ENCODE measurements at regions not wholly inside any gene's neighbourhood (a gene's known extent, or its start where the extent isn't known, plus 50 kb on each side); places are given as distances from the start of the nearest gene placed in this dataset.
A peak's percentile ranks its signal among the peaks of the same experiment; 100 is the strongest.

GRCh38 chr1:87685311-87686135, 356.8 kb downstream of the LMO4 start:
- no peak for DNase-seq

- DNase-seq: no peak
These were observed 357.4 kb downstream of the LMO4 start for GRCh38 chr1:87686136-87686495.

GRCh38 chr1:87686671-87687070, 358.0 kb downstream of the LMO4 start:
- no peak for DNase-seq

- no peak for DNase-seq
These were observed 359.5 kb downstream of the LMO4 start for GRCh38 chr1:87688136-87688535.

- no peak for DNase-seq
These were observed 360.8 kb downstream of the LMO4 start for GRCh38 chr1:87689487-87689886.

- DNase-seq: no peak
These were observed 367.8 kb downstream of the LMO4 start for GRCh38 chr1:87696483-87696882.

GRCh38 chr1:87702455-87702854, 373.8 kb downstream of the LMO4 start:
- no peak for DNase-seq

- DNase-seq: no peak
These were observed 376.6 kb downstream of the LMO4 start for GRCh38 chr1:87705233-87705632.

GRCh38 chr1:87706203-87706602, 377.5 kb downstream of the LMO4 start:
- DNase-seq: no peak

GRCh38 chr1:87706779-87707228, 378.1 kb downstream of the LMO4 start:
- no peak for DNase-seq

- no peak for DNase-seq
These were observed 378.7 kb downstream of the LMO4 start for GRCh38 chr1:87707411-87707810.

- no peak for DNase-seq
These were observed 383.8 kb downstream of the LMO4 start for GRCh38 chr1:87712261-87713010.

- DNase-seq: no peak
These were observed 385.6 kb downstream of the LMO4 start for GRCh38 chr1:87714278-87714677.

- no peak for DNase-seq
These were observed 386.4 kb downstream of the LMO4 start for GRCh38 chr1:87715052-87715451.

GRCh38 chr1:87715471-87715870, 386.8 kb downstream of the LMO4 start:
- DNase-seq: no peak

GRCh38 chr1:87717157-87717670, 388.5 kb downstream of the LMO4 start:
- no peak for DNase-seq

- peak; percentile 8 for DNase-seq
These were observed 389.7 kb downstream of the LMO4 start for GRCh38 chr1:87718241-87718950.

- DNase-seq: peak; percentile 8
These were observed 391.0 kb downstream of the LMO4 start for GRCh38 chr1:87719658-87720057.

GRCh38 chr1:87720561-87720960, 391.9 kb downstream of the LMO4 start:
- no peak for DNase-seq

- DNase-seq: no peak
These were observed 394.5 kb downstream of the LMO4 start for GRCh38 chr1:87723193-87723592.

- no peak for DNase-seq
These were observed 399.5 kb downstream of the LMO4 start for GRCh38 chr1:87728169-87728568.

- no peak for DNase-seq
These were observed 401.9 kb downstream of the LMO4 start for GRCh38 chr1:87730274-87731216.

Data from OCI-M1 (cell line).